DLD1 (cell line): ENCODE measurements at regions not wholly inside any gene's neighbourhood (a gene's known extent, or its start where the extent isn't known, plus 50 kb on each side); places are given as distances from the start of the nearest gene placed in this dataset.

ENCODE experiments used
- in situ Hi-C: cut with HindIII; loops from 2 replicates; pipeline ENCODE4 v1.10.0; 2017; ENCODE audit warnings: low sequenced_read_pairs

DNA sequence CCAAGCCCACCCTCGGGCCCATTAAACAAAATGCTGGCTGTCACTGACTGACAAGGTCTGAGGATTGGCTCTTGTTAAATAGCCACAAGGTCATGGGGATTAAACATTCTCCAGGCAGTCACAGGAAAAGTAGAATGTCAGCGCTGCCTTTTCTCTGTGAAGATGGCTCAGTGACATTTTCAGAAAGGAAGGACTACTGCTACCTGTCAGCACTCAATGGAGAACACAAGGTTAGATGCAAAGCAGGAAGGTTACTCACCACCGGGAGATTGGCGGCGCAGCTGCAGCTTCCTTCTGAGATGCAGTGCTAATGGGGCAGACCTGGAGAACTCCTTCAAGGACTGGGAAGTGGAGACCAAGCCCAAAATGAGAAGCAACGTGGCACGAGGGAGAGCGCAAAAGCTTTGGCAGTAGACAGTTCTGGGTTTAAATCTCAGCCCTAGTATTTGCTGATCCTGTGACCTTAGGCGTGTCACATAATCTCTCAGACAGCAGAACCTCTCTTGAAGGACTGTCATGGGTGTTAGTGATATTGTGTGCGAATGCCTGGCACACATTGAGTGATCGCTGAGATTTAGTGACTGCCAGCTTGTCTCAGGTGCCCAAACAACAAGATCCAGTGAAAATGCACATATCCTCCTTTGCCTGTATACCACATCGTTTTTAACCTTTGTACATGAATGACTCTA, 213.1 kb upstream of the BOD1L1 start:
- in situ Hi-C loops = no loop called here

DNA sequence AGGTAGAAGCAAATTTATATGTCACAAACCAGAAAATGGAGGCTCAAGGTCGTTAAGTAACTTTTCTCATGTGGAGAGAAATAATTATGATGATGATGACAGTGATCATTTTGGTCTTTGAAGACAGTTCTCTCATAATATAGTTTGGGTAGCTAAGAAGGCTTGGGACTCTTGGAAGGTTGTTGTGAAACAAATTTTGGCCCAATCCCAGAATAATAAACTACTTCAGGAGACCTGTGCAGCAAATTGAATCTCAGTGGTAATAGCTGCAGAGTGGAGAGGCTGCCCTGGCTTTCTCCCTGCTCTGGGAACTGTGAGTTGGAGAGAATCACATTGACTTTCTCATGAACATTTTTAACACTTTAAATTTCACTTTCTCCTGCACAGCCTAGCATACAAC, 217.2 kb upstream of the BOD1L1 start:
- in situ Hi-C loops = no loop called here

DNA sequence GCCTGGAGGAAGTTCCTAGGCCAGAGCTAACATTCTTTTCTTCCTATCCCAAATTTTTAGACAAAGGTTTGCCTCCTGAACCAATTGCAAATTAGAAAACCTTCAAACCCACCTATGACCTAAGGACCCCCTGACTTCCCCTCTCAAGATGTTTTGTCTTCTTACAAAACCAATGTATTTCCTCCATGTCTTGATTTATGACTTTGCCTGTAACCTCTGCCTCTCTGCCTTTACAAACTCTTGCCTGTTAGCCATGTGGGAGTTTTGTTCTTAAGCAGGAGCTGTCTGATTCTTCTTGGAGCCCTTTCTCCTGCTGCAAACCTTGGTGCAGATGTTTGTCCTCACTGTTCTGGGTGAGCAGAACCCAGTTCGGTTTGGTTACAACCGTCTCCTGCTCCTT, 222.3 kb upstream of the BOD1L1 start:
- in situ Hi-C loops = no loop called here

DNA sequence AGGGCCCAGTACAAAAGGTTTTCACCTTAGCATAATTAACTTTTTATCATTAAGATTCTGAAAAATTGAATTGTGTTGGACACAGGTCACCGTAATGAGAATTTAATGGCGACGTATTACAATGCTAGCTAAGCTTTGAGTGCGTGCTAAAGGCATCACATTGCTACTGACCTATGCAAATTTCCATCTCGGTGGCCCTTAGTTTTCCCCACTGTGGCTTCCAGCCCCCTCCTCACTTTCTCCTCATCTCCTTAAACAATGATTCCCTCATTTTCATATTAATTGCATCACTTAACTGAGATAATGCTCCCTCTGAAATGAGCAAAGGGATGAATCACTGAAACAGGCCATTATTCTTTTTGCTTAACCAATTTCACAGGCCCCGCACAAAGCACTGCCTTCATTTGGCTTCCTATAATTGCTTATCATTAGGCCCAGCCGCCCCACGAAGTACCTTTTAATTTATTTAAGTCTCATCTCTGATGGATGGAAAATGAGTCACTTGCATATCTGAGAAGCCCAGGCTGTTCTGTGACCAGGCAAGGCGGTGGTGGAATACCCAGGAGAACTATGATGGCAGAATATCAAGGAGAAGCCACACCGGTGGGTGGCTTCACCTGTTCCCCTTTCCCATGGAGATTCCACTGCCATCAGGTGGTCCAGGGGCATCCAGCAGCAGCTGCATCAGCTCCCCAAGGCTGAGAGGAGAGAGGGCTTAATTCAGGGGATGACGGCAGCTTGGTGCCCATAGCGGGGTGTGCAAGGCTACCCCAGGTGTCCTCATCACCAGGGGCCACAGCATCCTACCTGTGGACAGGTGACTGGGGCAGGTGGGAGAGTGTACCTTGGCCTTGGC, 223.8 kb upstream of the BOD1L1 start:
- in situ Hi-C loops = no loop called here

DNA sequence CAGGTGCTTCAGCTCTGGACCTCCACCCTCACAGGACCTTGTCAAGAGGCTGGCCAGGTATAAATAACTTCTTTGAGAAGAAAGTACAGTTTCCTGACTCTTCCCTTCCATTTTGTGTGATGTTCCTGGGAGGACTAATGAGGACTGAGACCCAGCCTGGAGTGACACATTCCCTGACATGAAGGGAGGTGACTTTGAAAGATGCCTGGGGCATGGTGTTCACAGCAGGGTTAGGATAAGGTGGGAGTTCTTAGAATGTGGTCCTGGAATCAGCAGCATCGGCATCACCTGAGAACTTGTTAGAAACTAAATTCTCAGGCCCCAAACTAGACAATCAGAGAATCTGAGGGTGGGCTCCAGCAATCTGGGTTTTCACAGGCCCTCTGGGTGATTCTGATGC, 224.9 kb upstream of the BOD1L1 start:
- in situ Hi-C loops = no loop called here

DNA sequence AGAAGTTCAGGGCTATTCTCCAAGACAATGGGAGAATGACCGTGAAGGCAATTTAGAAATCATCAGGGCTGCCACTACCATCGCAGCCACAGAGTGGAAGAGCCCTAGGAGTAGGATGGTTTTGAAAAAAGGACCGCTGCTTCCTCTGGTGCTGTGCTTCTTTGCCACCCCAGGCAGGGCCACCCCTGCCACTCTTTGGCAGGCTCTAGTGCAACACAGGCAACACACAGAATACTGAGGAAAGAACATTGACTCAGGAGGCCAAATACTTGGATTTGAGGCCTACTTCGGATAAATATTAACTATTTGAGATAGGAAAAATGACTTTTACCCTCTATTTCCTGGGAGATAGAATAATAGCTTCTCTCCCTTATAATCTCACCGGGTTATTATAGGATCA, 228.9 kb upstream of the BOD1L1 start:
- in situ Hi-C loops = no loop called here

DNA sequence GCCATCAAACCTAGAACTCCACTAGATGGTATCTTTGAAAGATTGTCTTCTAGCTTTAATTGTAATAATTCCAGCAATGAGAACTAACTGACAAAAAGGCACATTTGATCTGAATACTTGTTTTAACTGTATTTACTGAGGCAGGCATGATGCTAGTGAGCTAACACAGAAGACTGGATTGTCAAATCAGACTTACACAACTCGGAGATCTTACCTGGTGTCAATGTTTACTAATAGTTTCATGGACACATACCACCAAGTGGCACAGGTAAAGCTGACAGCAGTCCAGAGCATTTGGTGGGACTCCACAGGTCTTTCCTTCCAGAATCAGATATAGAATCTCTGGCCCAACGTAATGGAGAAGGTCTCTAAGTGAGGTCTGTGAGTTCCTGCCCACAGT, 229.9 kb upstream of the BOD1L1 start:
- in situ Hi-C loops = no loop called here

DNA sequence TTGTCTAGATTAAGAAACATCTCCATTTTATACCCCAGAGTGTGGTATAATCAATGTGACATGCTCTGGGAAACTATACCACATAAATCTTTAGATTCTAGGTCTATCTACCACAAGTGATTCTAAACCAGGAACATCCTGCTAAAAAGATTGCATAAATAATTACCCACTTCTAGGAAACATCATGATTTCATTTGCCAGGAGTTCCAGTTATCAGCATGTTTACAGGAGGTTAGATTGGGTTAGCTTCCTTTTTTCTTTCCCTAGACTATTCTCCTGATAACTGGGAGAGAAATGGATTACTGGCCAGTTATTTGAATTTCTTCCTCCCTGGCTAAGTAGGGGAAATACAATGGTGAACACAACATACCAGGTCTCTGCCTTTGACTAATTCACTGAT, 230.3 kb upstream of the BOD1L1 start:
- in situ Hi-C loops = no loop called here

DNA sequence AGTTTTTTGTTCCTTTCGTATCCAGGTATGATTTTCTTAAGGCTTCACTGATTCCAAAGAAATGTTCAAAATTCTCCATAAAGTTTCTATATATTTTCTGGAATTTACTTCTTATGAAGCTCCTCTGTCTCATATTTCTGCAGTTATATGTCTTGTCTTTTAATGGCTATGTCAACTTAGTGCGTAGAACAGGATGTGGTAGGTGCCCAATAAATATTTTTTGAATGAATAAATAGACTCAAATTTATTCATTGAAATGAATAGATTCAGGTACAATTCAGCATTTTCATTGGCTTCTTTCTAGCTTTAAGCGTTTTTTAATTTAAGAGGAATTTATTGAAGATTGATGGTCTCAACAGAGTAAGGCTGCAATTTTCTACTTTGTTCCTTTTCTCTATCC, 231.9 kb upstream of the BOD1L1 start:
- in situ Hi-C loops = no loop called here

DNA sequence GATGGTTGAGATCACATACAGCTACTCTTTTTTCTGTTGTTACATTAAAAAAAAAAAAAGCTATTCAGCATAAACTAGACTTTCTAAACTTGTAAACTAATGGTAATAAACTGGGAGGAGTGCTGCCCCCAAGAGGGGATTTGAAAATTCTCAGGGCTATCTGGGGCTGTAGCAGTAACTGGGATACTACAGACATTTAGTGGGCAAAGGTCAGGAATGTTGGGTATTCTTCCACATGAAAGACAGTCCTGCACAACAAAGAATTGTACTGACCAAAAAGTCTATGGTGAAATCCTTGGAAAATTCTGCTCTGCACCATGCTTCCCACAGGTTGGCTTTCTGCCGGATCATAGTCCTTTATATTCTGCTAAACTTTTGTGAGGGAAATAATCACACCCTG, 232.6 kb upstream of the BOD1L1 start:
- in situ Hi-C loops = no loop called here

DNA sequence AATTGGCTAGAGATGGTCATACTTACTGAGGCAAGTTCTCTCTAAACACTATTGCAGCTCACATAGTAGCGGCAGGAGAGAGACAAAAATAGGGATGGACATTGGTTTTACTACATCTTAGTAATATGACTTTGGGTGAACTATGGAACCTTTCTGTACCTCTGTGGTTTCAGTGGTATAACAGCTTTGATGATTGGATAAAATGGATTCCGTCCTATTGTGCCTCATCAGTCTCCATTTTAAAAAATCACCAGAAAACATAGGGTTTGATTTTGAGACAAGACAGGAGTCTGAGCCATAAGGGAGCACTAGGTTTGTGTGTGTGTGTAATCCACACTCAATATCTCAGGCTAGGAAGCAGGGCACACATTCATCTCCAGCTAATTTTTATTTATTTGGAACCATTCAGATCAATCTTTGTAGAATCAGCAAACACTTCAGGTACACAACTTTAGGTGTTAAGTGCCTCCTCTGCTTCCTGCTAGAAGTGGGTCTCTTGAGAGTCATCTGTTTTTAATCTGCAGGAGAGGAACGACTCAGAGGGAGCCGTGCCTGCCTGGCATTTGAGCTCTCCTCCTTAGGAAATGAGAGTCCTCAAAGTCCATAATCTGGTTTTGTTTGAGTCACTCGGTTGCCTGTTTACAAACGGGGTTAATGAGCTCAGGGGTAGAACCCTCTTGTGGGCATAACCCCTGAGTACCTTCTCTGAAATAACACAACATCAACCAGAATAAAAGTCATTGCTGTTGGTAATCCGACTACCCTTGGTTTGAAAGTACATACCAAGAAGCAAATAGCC, 238.5 kb upstream of the BOD1L1 start:
- in situ Hi-C loops = no loop called here

DNA sequence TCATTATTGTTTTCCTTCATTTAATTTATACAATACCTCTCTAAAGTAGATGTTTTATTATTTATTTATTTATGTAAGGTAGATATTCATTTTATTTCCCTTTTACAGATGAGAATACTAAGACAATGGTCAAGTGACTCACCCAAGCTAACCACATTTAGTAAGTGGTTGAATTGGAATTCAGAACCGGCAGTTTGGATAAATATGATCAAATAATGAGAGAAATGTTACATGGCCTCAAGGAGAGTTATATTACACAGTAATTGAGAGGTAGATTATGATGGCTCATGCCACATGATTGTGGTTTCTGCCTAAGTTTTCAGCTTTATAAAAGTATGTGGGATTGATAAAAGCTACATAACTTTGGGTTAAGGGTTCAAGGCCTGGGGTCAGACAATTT, 239.4 kb upstream of the BOD1L1 start:
- in situ Hi-C loops = no loop called here

DNA sequence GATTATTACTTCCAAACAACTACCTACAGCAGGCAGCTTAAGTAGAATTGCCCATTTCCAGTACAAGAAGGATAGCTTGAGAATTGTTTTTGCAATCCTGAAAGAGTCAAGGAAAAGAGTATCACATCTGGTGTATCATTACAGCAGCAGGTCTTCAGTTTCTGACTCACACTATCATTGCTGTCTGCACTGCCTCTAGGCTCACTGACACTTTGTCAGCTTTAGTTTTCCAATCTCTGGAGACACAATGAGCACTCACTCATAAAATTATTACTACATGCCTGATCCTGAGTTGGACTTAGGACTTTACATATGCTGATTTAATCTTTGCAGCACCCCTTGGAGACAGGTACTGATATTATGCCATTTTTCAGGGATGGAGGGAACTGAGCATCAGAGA, 244.6 kb upstream of the BOD1L1 start:
- in situ Hi-C loops = no loop called here

DNA sequence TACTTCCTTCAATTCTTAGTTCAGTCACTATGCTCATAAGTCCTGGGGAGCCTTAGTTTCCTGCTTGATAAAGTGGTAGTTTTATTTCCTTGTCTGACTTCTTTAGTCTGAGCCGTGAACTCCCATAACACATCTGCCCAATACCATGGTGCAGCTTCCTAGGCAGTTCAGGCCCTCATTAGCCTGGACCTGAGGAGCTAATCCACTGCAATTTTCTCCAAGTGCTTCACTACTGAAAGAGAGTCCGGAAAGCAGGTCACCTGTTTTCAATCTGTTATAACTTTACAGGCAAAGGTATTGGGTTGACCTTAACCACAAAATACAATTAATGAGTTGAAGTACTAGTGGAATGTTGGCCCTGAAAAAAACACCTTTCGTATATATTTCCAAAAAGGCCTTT, 245.4 kb upstream of the BOD1L1 start:
- in situ Hi-C loops = no loop called here

DNA sequence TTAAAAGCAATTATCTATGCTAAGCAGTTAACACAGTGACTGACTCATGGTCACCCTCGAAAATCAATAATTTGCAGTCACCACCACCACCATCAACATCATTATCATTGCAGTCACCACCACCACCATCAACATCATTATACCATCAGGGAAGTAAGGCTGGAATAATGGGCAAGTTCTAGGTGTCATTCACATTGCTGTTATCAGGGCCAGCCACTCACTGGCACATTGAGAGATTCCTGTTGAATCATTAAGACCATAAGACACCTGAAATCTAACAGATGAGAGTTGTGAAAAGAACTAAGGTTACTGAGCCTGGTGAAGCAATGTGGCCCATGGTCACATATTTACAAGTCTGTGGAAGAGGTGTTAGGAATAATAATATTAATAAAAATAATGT, 247.7 kb upstream of the BOD1L1 start:
- in situ Hi-C loops = no loop called here

DNA sequence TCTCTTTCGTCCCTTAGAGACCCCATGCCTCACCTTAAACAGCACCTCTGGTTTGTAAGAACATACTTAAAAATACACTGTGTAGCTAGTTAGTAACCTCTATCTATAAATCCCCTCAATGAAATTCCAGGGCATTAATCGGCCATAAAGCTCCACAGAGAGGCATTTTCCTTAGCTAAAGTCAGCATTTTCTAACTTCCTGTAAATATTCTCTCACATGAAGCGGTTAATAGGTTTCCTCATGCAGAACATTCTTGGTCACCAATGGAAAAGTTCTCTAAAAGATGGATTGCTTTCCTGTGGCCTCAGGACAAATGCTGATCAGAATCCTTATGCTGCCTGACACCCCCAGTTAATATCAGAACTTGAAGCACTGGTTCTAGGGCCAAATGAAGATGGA, 248.6 kb upstream of the BOD1L1 start:
- in situ Hi-C loops = no loop called here

DNA sequence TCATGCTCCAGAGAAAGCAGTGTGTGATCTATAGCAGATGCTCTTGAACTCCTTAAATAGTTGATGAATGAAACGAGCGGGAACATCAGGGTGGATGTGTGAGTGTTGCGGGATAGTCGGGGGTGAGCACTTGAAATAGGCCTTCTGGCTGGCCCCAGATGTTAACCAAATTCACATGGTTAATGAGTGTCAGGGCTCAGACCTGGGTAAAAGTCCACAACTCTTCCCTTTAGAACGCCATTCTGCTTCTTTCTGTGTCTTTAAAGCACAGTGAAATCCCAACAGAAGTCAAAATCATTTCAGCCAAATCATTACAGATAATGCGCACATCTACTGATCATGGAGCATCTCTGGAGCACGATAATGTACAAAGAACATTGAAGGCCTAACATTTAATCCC, 249.4 kb upstream of the BOD1L1 start:
- in situ Hi-C loops = no loop called here

DNA sequence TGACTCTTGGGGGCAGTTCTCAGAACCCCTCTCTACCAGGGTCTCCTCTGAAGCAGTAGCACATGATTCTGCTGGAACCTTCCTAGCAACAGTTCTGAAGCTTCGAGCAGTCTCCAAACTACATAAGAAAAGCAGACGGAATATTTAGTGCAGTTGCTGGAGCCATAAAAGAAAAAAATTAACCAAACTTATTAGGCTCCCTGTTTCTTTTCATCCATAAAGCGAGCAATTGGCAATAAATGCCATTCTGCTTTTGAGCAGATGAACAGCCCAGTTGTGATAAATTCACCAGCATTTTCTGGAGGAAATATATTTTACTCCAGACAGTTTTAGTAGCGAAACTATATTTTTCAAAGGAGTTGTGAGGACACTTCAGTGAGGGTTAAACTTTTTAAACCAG, 250.1 kb upstream of the BOD1L1 start:
- in situ Hi-C loops = no loop called here

DNA sequence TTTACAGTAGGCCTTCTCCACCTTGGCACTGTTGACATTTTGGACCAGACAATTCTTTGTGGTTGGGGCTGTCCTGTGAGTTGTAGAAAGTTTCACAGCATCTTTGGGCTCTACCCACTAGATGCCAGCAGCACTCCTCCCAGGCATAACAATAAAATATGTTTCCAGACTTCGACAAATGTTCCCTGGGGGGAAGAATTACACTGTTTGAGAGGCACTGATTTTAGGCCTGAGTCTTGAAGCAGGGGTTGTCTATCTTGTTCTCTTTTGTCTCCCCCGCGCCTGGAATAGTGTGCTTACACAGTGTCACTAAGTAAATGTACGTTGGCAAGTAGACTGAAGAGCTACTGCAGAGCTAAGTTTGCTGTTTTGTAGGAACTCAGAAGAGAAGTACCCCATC, 254.4 kb upstream of the BOD1L1 start:
- in situ Hi-C loops = no loop called here

DNA sequence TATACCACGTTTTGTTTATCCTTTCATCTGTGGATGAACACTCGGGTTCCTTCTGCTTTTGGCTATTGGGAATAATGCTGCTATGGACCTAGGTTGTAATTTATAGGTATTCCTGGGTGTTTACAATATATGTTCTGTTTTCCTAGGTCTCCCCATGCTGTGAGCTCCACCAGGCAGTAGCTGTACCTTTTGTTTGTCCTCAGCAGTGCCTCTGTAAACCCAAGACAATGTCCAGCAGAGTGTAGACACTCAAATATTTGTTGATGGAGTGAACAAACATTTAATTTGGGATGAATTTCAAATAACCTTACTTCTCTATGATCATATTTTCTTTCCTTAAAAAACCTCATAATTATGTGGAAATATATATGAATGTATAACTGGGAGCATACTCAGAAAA, 259.5 kb upstream of the BOD1L1 start:
- in situ Hi-C loops = no loop called here

DNA sequence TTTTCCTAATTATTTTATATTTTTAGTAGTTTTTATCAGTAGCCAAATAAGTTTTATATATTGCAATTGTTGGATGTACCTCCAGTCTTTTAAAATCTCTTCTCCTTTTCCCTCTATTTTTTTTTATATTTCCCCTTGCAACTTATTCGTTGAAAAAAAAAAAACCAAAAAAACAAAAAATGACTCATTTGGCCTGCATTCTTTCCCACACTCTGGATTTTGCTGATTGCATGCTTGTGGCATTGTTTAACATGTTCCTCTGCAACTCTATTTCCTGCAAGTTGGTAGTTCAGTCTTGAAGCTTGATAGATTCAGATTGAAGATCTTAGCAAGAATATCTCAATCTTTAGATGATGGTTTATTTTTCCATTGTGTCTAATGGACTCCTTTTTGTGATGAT, 260.6 kb upstream of the BOD1L1 start:
- in situ Hi-C loops = no loop called here

DNA sequence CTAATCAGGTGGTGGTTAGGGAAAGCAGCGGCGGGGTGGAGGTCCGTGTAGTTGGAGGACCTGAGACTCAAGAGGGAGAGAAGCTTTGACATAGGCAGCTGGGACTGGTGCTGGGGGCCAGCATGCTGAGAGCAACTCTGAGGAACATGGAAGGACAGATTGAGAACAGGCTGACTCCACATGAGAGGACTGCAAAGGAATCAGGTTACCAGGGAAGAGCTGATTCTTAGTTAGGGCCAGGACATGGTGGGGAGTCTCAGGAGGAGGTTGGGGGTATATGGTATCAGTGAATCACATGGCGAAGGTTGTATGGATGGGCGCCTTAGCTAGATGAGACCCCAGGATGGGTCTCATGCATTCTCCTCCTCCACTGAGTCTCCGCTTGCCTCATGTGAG, 264.0 kb upstream of the BOD1L1 start:
- in situ Hi-C loops = no loop called here
